GM20000 (cell line): ENCODE measurements at regions not wholly inside any gene's neighbourhood (a gene's known extent, or its start where the extent isn't known, plus 50 kb on each side); places are given as distances from the start of the nearest gene placed in this dataset.

Experiments used
- DNase-seq: peaks from one replicate; pipeline ENCODE4 v3.0.0; 2012; ENCODE audit warnings: low spot score
- CTCF ChIP-seq: IDR thresholded peaks from 2 replicates; pipeline ENCODE4 v1.5.1; 2012; ENCODE audit warnings: mild to moderate bottlenecking, control low read depth; ENCODE audit errors: extremely low read depth, missing control alignments

DNA sequence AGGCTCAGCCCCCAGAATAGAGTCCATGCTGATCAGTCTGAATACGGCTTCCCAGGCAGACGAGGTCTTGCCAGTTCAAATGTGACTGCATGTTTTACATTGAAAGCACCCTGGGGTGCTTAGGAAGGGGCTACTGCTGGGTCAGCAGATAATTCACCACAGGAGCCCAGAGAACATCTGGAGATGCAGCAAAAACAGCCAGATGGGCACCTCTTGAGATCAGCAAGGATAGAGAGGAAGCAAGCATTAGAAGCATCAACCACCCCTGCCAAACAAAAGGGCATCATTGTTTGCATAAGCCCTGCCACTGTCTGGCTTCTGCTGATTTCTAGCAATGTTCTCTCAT is 403.1 kb downstream of the RRAGC start:
- DNase-seq = no peak
- TF ChIP-seq CTCF = no peak

DNA sequence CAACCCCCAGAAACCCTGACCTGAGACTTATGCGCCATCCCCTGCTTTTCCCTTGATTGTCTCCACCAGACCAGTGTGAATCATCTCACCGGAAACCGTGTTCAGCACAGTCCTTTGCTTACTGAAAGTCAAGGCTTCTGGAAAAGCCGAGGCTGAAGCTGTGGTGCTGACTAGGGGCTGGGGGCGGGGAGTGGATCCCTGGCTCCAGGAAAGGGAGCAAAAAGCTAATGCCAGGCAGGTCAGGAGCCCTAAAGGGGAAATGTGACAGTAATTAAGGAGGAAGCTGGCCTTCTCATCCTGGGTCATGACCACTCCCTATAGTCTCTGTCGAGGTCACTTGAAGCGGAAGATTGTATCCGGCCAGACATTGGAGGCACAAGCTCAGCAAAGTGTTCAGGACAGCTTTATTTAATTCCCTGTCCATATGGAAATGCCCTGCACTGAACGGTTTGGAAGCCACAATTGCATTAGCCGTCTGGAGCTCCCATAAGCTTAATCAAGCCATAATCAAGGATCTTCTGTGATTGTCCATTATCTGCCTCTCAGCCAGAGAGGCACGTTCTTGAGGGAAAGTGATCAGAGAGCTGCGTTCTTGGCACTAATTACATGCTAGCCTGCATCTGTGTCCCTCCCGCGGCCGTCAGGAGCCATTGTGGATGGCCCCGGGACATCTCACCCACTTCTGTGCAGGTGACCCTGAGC is 403.6 kb downstream of the RRAGC start:
- no peak for TF ChIP-seq CTCF
- DNase-seq = no peak

GRCh38 chr1:38454749-38455441 is 404.7 kb downstream of the RRAGC start:
- TF ChIP-seq CTCF = no peak
- DNase-seq = no peak

DNA sequence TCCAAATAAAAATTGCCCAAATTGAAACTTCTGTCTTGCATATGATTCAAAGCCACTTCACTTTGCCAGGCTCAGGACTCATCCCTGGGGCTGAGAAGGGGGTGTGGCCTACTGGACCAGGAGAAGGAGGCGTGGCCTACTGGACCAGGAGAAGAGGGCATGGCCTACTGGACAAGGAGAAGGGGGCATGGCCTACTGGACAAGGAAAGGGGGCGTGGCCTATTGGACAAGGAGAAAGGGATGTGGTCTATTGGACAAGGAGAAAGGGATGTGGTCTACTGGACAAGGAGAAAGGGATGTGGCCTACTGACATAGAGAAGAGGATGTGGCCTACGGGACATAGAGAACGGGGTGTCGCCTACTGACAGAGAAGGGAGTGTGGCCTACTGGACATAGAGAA is 405.3 kb downstream of the RRAGC start:
- no peak for DNase-seq
- no peak for TF ChIP-seq CTCF

- TF ChIP-seq CTCF = no peak
- DNase-seq = no peak
Observed at GRCh38 chr1:38452246-38452645, 405.7 kb upstream of the POU3F1 start.

- TF ChIP-seq CTCF = no peak
- no peak for DNase-seq
Observed at GRCh38 chr1:38451541-38451993, 405.0 kb upstream of the POU3F1 start.

GRCh38 chr1:38448893-38449292 is 402.3 kb upstream of the POU3F1 start:
- TF ChIP-seq CTCF = no peak
- DNase-seq = no peak
